GM19239 (cell line): ENCODE measurements at regions not wholly inside any gene's neighbourhood (a gene's known extent, or its start where the extent isn't known, plus 50 kb on each side); places are given as distances from the start of the nearest gene placed in this dataset.

Experiments
- DNase-seq: peaks from one replicate; pipeline ENCODE4 v3.0.0; 2011; ENCODE audit warnings: low spot score; ENCODE audit not compliant: insufficient read length
- FAIRE-seq: peaks from 2 replicates; lab custom pipeline; 2011; peaks lifted over from hg19 to GRCh38; lab: Jason Lieb, UNC

DNA sequence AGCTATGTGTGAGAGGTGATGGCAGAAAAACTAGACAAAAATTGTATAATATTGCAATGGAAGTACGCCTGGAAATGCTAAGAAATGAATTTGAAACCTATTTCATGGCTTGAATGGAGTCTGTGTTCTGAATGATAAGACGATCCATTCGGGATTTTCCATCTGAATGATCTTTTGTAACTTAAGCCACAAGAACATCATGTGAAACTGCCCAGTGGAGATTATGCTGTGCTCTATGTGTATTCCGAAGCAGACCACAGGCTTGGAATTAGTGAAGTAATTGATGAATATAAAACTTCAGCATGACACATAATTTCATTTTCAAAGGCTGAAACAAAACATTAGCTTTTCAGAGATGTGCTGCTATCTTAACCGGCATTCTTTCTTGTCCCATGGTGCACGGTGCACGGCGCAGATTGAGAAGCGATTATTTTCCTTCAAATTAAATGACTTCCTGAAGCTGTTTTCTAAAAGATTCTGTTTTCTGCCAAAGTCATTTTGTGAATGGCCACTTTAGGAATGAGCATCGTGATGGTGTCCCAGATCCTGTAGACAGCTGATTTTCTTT lies 652.9 kb downstream of the PLA2G4A start:
- no peak for FAIRE-seq
- DNase-seq = no peak

DNA sequence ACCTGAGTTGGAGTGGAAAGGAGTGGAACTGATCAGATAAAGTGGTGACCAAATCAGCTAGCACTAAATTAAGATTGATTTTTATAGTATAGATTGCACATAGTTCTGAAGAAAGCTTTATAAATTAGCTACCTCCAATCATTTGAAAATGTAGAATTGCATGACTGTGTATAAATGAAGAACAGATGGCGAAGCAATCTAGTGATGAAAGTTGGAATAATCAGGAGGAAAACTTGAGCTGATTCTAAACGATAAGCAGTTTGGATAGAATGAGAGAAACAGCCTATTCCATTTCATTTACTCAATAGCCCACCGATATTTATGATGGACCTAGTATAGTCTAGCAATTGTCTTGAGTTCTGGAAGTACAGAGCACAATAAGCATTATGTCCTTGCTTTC lies 661.5 kb downstream of the PLA2G4A start:
- no peak for DNase-seq
- FAIRE-seq = no peak

DNA sequence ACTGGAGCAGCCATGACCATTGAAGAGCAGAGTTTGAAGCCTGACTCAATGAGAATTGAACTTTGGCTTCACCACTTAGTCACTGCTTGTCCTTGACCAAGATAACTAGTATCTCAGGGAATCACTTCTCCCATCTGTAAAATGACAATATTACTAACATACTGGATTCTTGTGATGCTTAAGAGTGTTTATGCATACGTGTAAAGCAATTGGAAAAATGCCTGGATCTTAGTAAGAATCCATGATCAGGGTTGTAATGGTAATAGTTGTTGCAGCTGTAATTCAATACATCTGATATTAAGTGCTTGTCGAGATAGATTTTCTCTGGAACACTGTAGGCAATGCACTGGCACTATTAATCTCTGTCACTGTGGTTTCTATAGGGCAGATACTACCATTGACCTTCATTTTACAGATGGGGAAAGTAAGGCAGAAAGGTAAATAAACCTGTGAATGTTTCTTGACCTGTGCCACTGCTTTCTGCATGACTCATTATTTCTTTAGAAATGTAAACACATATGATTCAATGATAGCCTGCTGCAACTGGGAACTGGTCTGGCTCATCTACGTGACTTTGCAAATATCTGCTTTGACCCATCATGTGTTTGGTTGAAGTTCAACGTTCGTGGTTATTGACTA lies 662.5 kb downstream of the PLA2G4A start:
- FAIRE-seq (no peak), DNase-seq (no peak)

DNA sequence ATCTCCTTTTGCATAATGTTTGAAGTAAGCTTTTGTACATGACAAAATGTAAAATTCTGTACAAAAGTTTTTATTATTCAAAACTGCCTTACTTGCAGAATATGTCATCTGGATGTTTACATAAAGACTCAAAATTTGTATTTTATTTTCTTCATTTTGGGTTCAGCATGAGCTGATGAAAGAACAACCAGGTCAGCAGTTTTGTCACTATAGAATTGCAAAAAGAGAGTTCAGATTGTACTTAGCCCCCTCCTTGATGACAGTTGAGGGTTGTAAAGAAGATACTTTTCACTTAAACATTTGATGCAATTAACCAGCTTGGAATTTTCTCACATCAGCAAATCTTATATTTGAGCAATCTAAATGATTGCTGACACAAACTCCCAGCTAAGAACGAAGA lies 669.3 kb downstream of the PLA2G4A start:
- no peak for DNase-seq
- no peak for FAIRE-seq

DNA sequence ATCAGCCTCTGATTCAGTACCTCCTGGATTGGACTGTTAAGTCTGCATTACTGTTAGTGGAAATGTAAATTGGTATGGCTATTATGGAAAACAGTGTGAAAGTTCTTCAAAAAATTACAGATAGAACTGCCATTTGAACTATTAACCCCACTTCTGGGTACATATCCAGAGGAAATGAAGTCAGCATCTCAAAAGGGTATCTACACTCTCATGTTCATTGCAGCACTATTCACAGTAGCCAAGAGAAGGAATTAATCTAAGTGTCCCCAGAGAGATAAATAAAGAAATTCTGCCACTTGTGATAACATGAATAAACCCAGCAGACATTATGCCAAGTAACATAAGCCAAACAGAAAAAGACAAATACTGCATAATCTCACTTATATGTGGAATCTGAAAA lies 676.0 kb downstream of the PLA2G4A start:
- DNase-seq (no peak), FAIRE-seq (no peak)

DNA sequence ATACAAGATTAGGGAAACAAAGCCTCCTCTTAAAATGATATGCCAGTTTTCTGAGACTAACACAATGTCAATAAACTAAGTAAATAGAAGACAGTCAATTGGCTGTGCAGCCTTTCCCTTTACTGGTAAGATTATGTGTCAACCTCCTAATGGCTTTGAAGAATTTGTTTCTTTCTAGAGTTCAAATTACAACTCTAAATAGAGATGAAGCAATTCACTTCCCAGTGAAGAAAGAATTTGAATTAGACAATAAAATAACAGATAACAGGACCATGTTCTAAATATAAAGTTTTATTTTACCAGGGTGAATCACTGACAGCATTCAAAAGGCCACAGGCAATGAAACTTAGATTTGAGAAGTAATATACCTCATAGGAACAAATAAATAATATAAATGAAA lies 680.3 kb downstream of the PLA2G4A start:
- DNase-seq = no peak
- FAIRE-seq = no peak

DNA sequence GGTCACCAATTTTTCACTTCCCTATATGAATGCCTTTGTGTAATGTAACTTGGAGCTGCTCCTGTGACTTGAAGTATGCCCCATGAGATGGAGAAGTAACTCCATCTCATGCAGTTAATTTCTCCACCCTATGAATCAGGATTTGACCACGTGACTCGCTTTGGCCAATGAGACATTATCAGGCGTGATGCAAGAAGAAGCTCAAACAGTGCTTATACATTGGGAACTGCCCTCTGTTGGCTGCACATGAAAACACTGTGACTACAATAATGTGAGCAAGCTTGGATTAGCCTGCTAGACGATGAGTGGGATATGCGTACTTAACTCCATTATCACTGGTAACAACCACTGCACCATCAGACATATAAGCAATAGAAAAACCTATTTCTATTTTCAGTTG lies 684.4 kb downstream of the PLA2G4A start:
- DNase-seq (no peak), FAIRE-seq (no peak)

DNA sequence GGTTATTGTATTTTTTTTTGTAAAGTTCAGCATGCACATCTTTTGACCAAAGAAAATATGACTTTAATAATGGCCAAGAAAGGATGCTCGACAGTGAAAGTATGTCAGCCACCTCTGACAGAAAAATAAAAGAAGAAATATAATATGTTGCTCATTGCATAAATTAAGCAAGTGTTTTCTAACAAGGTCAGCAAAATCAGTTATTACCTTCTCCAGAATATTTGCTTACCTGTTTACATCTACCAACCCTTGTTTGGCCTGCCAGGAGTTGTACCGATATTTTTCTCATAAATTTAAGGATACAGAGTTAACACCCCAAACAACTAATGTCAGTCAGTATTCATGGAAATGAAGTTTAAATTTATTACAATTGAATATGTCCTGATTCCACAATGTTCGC lies 685.4 kb downstream of the PLA2G4A start:
- DNase-seq (no peak), FAIRE-seq (no peak)

DNA sequence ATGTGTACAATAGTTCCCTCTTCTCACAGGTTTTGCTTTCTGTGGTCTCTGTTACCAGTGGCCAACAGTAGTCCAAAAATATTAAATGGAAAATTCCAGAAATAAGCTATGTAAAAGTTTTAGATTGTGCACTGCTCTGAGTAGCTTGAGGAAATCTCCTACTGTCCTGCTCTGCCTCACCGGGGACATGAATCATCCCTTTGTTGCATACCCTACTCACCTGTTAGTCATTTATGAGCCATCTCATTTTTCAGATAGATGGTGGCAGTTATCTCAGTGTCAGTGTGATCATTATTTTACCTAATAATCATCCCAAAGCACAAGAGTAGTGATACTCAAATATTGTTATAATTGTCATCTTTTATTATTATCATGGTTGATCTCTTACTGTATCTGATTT lies 688.1 kb downstream of the PLA2G4A start:
- DNase-seq (no peak), FAIRE-seq (no peak)

DNA sequence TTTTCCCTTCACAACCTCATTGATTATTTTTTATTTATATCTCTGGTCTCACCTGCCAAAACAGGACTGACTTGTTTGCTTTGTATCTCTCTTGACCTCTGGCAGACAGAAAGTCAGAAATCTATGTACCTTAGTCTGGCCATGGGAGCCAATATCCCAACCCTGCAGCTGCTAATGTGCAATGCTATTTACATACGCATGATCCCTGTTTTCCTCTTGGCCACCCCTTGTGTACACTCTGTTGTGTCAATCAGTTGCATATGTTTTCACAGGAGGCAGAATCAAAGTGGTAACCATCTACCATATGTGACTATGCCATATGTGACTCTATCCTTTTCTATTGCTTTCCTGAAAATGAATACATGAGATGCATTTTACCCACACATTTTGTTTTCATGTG lies 688.8 kb downstream of the PLA2G4A start:
- DNase-seq (no peak), FAIRE-seq (no peak)

DNA sequence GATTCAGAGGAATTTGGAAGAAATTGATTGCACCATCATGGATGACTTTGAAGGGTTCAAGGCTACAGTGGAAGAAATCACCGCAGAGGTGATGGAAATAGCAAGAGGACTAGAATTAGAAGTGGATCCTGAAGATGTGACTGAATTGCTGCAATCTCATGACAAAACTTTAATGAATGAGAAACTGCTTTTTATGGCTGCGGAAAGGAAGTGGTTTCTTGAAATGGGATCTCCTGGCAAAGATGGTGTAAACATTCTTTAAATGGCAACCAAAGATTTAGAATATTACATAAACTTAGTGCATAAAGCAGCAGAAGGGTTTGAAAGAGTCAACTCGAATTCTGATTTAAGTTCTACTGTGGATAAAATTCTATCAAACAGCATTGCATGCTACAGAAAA lies 698.6 kb downstream of the PLA2G4A start:
- no peak for FAIRE-seq

DNA sequence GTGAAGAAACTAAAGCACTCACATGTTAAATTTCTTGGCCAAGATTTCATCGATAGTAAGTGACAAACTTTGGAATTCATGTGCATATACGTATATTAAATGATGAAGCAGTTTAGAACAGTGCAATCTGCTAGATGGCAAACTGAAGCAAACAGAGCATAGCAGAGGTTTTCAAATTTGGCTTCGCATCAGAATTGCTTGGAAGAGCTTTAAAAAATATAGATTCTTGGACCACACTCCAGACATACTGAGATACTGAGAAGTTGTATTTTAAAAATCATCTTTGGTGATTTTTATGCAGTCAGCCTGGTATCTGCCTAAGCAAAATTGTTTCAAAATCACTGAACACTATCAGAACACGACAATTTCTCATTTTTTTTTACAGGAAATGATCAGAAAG lies 709.2 kb downstream of the PLA2G4A start:
- no peak for FAIRE-seq
- no peak for DNase-seq

More for the DNA sequence above, 698.6 kb downstream of the PLA2G4A start:
- DNase-seq = no peak

DNA sequence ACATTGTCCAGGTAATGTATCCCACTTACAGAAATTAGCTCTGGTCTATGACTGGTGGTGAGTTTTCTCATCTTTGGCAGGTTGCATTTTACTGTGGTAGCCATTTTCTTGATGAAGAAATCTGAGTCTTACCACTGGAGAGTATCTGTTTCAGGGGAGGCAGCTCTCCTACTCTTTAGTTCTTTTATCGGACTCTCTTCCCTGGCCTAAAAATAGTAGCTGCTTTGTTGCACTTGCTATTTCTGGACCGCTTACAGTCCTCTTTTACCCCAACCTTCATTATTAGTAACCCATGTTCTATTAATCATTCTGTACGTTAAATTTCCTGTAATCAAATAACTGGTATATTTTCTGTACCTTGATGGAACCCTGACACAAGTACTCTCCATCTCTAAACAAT lies 720.8 kb downstream of the PLA2G4A start:
- FAIRE-seq (no peak), DNase-seq (no peak)

DNA sequence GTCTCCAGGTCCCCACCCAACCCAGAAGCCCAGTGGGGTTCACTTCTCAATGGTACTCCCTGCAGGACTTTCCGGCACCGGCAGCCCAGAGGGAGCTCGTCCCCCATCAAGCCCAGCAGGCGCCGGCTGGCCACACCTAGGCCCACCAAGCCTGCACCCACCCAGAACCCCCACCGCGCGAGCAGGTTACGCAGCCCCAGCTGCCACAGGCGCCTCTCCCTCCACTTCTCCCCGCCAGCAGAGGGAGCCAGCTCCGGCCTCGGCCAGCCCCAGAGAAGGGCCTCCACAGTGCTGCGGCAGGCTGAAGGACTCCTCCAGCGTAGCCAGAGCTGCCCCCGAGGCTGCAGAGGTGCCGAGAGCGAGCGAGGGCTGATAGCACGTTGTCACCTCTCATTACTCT lies 722.3 kb downstream of the PLA2G4A start:
- DNase-seq (no peak), FAIRE-seq (no peak)

DNA sequence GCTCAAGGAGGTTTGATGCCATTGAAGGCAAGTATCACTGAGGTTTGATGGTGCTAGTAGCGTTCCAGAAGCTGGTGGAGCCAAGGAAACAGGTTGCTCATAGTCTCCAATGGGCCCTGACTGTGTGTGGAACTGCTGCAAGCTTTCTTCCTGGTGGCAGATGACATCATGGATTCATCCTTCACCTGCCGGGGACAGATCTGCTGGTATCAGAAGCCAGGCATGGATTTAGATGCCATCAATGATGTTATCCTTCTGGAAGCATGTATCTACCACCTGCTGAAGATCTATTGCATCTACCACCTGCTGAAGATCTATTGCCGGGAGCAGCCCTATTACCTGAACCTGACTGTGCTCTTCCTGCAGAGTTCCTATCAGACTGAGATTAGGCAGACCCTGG lies 734.4 kb downstream of the PLA2G4A start:
- FAIRE-seq = no peak
- no peak for DNase-seq

DNA sequence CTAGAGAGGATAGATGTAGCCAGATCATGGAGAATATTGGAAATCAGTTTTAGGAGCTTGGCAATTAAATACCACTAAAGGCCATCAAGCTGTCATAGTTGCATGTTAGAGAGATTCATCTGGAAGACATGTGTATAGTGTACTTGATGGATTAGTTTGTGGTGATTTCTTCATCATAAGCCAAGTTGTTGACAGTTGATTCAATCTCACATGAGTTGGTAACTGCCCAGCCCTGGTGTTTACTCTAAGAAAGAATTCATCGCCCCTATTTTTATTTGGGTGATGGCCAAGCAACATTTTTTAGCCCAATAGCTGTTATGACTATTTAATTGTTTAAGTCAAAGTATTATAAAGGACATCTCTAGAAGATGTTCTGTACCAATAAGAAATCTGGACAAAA lies 737.6 kb downstream of the PLA2G4A start:
- FAIRE-seq (no peak), DNase-seq (no peak)

DNA sequence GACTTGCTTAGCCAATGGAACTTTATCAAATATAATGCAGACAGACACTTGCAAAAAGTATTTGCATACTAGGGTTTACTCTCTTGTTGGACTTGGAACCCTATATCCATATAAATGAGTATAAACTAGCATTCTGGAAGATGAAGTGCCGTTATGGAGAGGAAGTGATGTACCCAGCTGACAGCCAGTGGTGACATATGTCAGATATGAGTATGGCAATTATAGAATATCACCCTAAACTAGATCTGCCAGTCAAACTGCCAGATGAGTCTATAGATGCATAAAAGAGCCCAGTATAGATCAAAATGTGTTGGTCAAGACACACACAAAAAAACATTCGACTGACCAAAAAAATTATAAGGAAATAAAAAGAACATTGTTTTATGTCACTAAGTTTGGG lies 739.3 kb downstream of the PLA2G4A start:
- DNase-seq (no peak), FAIRE-seq (no peak)

DNA sequence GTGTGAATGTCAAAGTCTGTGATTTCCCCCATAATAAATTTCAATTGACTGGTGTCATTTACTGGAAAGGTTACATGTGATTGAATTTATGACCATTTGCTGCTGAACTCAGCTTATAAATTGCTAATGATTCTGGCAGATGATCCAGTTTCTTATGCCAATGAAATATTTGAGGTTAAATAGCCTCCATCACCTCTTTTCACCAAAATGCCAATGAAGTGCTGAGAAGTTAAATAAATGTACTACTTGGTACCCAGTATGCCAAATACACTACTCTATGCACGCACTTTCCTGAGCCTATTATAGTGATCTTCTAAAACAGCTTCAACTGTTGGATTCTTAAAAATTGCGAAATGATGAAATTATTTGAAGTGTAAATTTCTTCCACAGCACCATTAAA lies 741.4 kb downstream of the PLA2G4A start:
- FAIRE-seq = no peak
- DNase-seq = no peak

DNA sequence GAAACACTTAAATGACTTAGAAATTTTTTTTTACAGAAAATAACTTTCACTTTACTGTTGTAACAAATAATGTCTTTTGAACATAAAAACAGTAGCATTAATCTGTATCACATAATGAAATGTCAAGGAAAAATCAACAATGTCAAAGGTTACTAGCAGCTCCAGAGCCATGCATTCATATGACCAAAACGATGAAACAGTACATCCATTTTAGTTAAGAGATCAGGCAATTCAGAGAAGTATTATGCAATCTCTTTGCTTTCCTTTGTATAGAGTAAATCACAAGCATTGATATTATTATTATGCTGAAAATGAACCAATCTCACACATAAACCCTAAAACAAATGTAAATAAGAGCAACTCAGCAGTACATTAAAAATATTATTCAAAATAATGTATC lies 748.9 kb downstream of the PLA2G4A start:
- FAIRE-seq = no peak
- no peak for DNase-seq

DNA sequence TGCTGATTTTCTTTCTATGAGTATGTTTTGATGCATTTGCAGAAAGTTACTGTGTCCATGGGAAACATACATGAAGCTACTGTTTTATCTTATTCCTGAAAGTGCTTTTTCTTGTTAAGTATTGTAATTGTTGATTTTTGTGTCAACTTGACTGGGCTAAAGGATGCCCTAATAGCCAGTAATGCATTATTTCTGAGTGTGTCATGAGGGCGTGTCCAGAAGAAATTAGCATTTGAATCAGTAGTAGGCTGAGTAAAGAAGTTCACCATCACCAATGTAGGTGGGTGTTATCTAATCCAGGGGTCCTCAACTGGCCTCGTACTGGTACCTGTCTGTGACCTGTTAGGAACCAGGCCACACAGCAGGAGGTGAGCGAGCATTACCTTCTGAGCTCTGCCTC lies 760.2 kb downstream of the PLA2G4A start:
- no peak for FAIRE-seq
- no peak for DNase-seq

DNA sequence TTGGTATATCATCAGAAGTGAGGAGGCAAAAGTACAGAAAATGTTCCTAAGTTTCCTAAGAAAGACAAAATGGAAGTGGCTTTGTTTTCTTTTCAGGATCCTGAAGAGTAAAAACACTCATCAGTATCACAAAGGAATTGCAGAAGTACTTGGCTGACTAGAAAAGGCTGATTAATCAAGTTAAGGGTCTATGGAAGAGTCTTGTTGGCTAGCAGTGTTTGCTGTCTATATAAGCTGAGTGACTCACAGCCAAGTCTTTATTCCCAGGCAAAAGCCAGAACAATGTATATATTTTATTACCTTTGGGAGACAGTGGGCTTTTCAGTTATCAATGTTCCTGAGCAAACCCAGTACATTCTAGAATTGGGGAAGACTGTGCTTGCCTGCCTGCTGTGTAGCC lies 777.0 kb downstream of the PLA2G4A start:
- DNase-seq = no peak
- no peak for FAIRE-seq
